SK-N-SH treated with all-trans-retinoic acid at 6 μM for 48 hours (cell line): ENCODE measurements at regions not wholly inside any gene's neighbourhood (a gene's known extent, or its start where the extent isn't known, plus 50 kb on each side); places are given as distances from the start of the nearest gene placed in this dataset.

Experiments
- CSDC2 ChIP-seq: fragments of 250-450 bp; sonication (Bioruptor Pico); IDR thresholded peaks from 2 replicates; pipeline ENCODE4 v1.5.0; 2020; ENCODE audit warnings: mild to moderate bottlenecking, moderate library complexity
- SNAI2 ChIP-seq: fragments of 250-450 bp; sonication (Bioruptor Pico); IDR thresholded peaks from 2 replicates; pipeline ENCODE4 v1.5.0; 2020; ENCODE audit warnings: mild to moderate bottlenecking, moderate library complexity
- TOX ChIP-seq: fragments of 250-450 bp; sonication (Bioruptor Pico); IDR thresholded peaks from 2 replicates; pipeline ENCODE4 v1.8.0; 2021; ENCODE audit warnings: mild to moderate bottlenecking, moderate library complexity, borderline replicate concordance
- ZC3H10 ChIP-seq: fragments of 250-450 bp; sonication (Bioruptor Pico); IDR thresholded peaks from 2 replicates; pipeline ENCODE4 v1.5.1; 2021; ENCODE audit warnings: mild to moderate bottlenecking, moderate library complexity
- ZFP30 ChIP-seq: fragments of 450-650 bp; formaldehyde crosslinking; IDR thresholded peaks from 2 replicates; pipeline ENCODE4 v1.5.0; 2022; ENCODE audit warnings: mild to moderate bottlenecking, moderate library complexity
- ZNF565 ChIP-seq: fragments of 450-650 bp; formaldehyde crosslinking; conservative IDR thresholded peaks from 2 replicates; pipeline ENCODE4 v1.5.0; 2020; ENCODE audit warnings: low read depth, mild to moderate bottlenecking, moderate library complexity
- ZNF70 ChIP-seq: fragments of 450-650 bp; formaldehyde crosslinking; IDR thresholded peaks from 2 replicates; pipeline ENCODE4 v1.5.0; 2020; ENCODE audit warnings: mild to moderate bottlenecking, moderate library complexity
- TF ChIP-seq, protein P1 (sequence below): fragments of 250-450 bp; sonication (Bioruptor Pico); IDR thresholded peaks from 2 replicates; pipeline ENCODE4 v1.5.1; 2021; ENCODE audit warnings: mild to moderate bottlenecking, moderate library complexity
- TF ChIP-seq, protein P2 (sequence below): fragments of 250-450 bp; sonication (Bioruptor Pico); IDR thresholded peaks from 2 replicates; pipeline ENCODE4 v1.8.0; 2020; ENCODE audit warnings: mild to moderate bottlenecking, moderate library complexity, borderline replicate concordance

DNA sequence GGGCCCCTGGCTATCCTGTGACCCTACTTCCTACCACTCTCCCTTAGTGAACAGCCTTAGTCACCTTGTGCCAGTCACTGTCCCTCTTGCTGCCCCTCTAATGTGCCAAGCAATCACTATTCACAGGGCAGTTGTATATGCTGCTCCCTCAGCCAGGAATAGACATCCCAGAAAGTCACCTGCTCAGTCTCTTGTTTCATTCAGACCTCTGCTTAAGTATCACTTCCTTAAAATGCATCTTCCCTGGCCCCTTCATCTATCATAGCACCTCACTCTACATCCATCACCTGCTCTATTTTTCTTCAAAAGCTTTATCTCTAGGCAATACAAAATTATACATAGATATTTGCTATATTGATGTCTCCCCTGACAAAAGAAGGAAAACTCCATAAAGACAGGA is 328.4 kb upstream of the NFE2L3 start:
- TF ChIP-seq TOX (CRISPR knock-in tag) = no peak
- no peak for TF ChIP-seq CSDC2
- no peak for TF ChIP-seq ZC3H10 (CRISPR knock-in tag)
- TF ChIP-seq ZNF565 (CRISPR knock-in tag) = no peak
- no peak for TF ChIP-seq SNAI2
- TF ChIP-seq, protein P1, sequence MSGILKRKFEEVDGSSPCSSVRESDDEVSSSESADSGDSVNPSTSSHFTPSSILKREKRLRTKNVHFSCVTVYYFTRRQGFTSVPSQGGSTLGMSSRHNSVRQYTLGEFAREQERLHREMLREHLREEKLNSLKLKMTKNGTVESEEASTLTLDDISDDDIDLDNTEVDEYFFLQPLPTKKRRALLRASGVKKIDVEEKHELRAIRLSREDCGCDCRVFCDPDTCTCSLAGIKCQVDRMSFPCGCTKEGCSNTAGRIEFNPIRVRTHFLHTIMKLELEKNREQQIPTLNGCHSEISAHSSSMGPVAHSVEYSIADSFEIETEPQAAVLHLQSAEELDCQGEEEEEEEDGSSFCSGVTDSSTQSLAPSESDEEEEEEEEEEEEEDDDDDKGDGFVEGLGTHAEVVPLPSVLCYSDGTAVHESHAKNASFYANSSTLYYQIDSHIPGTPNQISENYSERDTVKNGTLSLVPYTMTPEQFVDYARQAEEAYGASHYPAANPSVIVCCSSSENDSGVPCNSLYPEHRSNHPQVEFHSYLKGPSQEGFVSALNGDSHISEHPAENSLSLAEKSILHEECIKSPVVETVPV = no peak
- no peak for TF ChIP-seq ZFP30 (CRISPR knock-in tag)
- TF ChIP-seq, protein P2, sequence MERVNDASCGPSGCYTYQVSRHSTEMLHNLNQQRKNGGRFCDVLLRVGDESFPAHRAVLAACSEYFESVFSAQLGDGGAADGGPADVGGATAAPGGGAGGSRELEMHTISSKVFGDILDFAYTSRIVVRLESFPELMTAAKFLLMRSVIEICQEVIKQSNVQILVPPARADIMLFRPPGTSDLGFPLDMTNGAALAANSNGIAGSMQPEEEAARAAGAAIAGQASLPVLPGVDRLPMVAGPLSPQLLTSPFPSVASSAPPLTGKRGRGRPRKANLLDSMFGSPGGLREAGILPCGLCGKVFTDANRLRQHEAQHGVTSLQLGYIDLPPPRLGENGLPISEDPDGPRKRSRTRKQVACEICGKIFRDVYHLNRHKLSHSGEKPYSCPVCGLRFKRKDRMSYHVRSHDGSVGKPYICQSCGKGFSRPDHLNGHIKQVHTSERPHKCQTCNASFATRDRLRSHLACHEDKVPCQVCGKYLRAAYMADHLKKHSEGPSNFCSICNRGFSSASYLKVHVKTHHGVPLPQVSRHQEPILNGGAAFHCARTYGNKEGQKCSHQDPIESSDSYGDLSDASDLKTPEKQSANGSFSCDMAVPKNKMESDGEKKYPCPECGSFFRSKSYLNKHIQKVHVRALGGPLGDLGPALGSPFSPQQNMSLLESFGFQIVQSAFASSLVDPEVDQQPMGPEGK (CRISPR knock-in tag) = no peak
- TF ChIP-seq ZNF70 (CRISPR knock-in tag) = no peak
